Neural cell (in vitro differentiated cells): ENCODE measurements at regions not wholly inside any gene's neighbourhood (a gene's known extent, or its start where the extent isn't known, plus 50 kb on each side); places are given as distances from the start of the nearest gene placed in this dataset.

Source experiments
- H2AFZ ChIP-seq: fragments of 200-600, 300-800 bp; sonication (generic), shearing (Covaris generic); 2 replicates; pipeline ENCODE4 v1.6.0; 2014; ENCODE audit warnings: low read depth, mild to moderate bottlenecking, antibody characterized with exemption, low read length, moderate library complexity
- H3F3A ChIP-seq: fragments of 200-600 bp; shearing (Covaris generic); 2 replicates; pipeline ENCODE4 v1.6.1; 2016; ENCODE audit warnings: mild to moderate bottlenecking, moderate library complexity, mixed read lengths, antibody characterized with exemption, low read length; ENCODE audit not compliant: insufficient read depth, poor library complexity, severe bottlenecking
- H3K27ac ChIP-seq: fragments of 200-600, 300-800 bp; sonication (generic), shearing (Covaris generic); 2 replicates; pipeline ENCODE4 v1.5.1; 2014; ENCODE audit warnings: mild to moderate bottlenecking, low read length, moderate library complexity
- H3K27me3 ChIP-seq: fragments of 300-800, 200-600 bp; sonication (generic), shearing (Covaris generic); 2 replicates; pipeline ENCODE4 v1.6.0; 2014; ENCODE audit warnings: mild to moderate bottlenecking, low read depth, low read length, moderate library complexity; ENCODE audit not compliant: insufficient read depth
- H3K36me3 ChIP-seq: fragments of 300-800, 200-600 bp; sonication (generic), shearing (Covaris generic); 2 replicates; pipeline ENCODE4 v1.5.1; 2014; ENCODE audit warnings: mild to moderate bottlenecking, antibody characterized with exemption, low read length, moderate library complexity; ENCODE audit not compliant: insufficient read depth
- H3K4me2 ChIP-seq: fragments of 300-800, 200-600 bp; sonication (generic), shearing (Covaris generic); 2 replicates; pipeline ENCODE4 v1.6.0; 2014; ENCODE audit warnings: mild to moderate bottlenecking, low read length
- H3K4me3 ChIP-seq: fragments of 300-800, 200-600 bp; sonication (generic), shearing (Covaris generic); 2 replicates; pipeline ENCODE4 v1.5.1; 2014; ENCODE audit warnings: mild to moderate bottlenecking, low read length, moderate library complexity
- H3K79me2 ChIP-seq: fragments of 200-600 bp; shearing (Covaris generic); replicated peaks from 2 replicates; pipeline ENCODE4 v1.6.0; 2014; ENCODE audit warnings: mild to moderate bottlenecking, low read length, moderate library complexity; ENCODE audit not compliant: insufficient read depth
- H3K9ac ChIP-seq: fragments of 300-800, 200-600 bp; sonication (generic), shearing (Covaris generic); 2 replicates; pipeline ENCODE4 v1.6.1; 2016; ENCODE audit warnings: mild to moderate bottlenecking, low read length, mixed read lengths
- H3K9me2 ChIP-seq: fragments of 200-600 bp; shearing (Covaris generic); 2 replicates; pipeline ENCODE4 v1.6.1; 2016; ENCODE audit warnings: mild to moderate bottlenecking, low read length, mixed read lengths; ENCODE audit not compliant: insufficient read depth
- H3K9me3 ChIP-seq: fragments of 200-600, 300-800 bp; sonication (generic), shearing (Covaris generic); 2 replicates; pipeline ENCODE4 v1.6.1; 2016; ENCODE audit warnings: mild to moderate bottlenecking, mixed run types, low read length, moderate library complexity, mixed read lengths
- H4K20me1 ChIP-seq: fragments of 200-600 bp; shearing (Covaris generic); 2 replicates; pipeline ENCODE4 v1.6.1; 2016; ENCODE audit warnings: mild to moderate bottlenecking, mixed run types; ENCODE audit not compliant: insufficient read depth
- EP300 ChIP-seq: fragments of 450-650 bp; conservative IDR thresholded peaks from 2 replicates; pipeline ENCODE4 v1.6.1; 2014; ENCODE audit warnings: antibody characterized with exemption, mild to moderate bottlenecking, moderate library complexity; ENCODE audit not compliant: poor library complexity, severe bottlenecking
- EZH2 ChIP-seq: fragments of 200-600, 300-800 bp; shearing (Covaris generic), sonication (generic); IDR thresholded peaks from 2 replicates; pipeline ENCODE4 v1.6.1; 2014; ENCODE audit warnings: antibody characterized with exemption, low read length, borderline replicate concordance, mild to moderate bottlenecking; ENCODE audit not compliant: insufficient read depth, poor library complexity, severe bottlenecking
- MXI1 ChIP-seq: fragments of 450-650 bp; conservative IDR thresholded peaks from 2 replicates; pipeline ENCODE4 v1.6.1; 2014; ENCODE audit warnings: antibody characterized with exemption, mild to moderate bottlenecking; ENCODE audit not compliant: poor library complexity, severe bottlenecking
- POLR2AphosphoS5 ChIP-seq: IDR thresholded peaks from 2 replicates; pipeline ENCODE4 v1.6.1; 2012
- RAD21 ChIP-seq: fragments of 450-650 bp; conservative IDR thresholded peaks from 2 replicates; pipeline ENCODE4 v1.6.1; 2014; ENCODE audit warnings: antibody characterized with exemption, mild to moderate bottlenecking, moderate library complexity
- SMC3 ChIP-seq: fragments of 450-650 bp; conservative IDR thresholded peaks from 2 replicates; pipeline ENCODE4 v1.6.1; 2014; ENCODE audit warnings: antibody characterized with exemption, mild to moderate bottlenecking, moderate library complexity; ENCODE audit not compliant: poor library complexity
- TAF1 ChIP-seq: IDR thresholded peaks from 2 replicates; pipeline ENCODE4 v1.6.1; 2012; ENCODE audit warnings: low read depth
- TF ChIP-seq, protein P1 (sequence below): fragments of 450-650 bp; IDR thresholded peaks from 2 replicates; pipeline ENCODE4 v1.5.1; 2014; ENCODE audit warnings: antibody characterized with exemption, mild to moderate bottlenecking, moderate library complexity; ENCODE audit not compliant: poor library complexity, severe bottlenecking
- TF ChIP-seq, protein P2 (sequence below): IDR thresholded peaks from 2 replicates; pipeline ENCODE4 v1.6.1; 2012; ENCODE audit warnings: borderline replicate concordance

DNA sequence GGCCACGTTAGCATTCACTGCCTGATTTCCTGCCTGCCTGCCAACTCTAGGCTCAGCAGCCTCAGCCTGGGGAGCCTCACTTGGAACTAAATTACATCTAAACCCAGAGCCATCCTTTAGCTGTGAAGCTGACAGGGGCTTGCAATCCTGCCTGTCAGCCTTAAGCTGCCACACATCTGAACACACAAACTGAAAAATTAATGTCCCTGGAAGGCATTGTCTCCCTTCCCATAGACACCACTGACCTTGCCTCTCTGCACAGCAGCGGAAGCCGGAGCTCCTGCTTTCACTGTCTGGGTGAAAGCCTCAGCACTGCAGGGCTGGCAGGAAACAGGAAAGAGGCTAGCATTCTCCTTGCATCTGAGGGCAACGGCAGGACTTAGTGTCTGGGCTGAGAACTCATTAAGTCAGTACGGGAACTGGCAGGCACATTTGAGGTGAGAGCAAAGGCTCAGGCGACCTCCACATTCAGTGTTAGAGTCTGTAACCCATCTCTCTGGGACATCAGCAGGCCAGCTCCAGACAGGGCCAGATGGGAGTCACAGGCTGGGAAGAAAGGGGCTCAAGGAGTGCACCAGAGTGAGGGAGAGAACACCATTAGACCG is 452.4 kb upstream of the C16orf82 start:
- Histone ChIP-seq H2AFZ (no peak overlapping the region), H4K20me1 (no peaks in the 10 kb centered on the region), H3K9me2 (no peaks in the 10 kb centered on the region)

DNA sequence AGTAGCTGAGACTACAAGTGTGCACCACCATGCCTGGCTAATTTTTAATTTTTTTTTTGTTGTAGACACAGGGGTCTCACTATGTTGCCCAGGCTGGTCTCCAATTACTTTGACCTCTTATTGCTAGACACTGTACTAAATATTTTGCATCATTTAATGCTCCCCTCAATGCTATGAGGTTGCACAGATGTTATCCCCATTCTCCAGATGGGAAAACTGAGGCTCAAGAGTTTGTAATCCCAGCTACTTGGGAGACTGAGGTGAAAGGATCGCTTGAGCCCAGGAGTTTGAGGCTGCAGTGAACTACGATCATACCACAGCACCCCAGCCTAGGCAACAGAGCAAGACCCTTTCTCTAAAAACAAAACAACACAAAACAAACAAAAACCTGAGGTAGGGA is 443.3 kb upstream of the C16orf82 start:
- Histone ChIP-seq H3K9me2 (no peaks in the 10 kb centered on the region), H2AFZ (no peak overlapping the region), H4K20me1 (no peaks in the 10 kb centered on the region), H3K4me2 (no peak overlapping the region), H3K27me3 (no peaks in the 10 kb centered on the region), H3F3A (no peaks in the 10 kb centered on the region), H3K27ac (no peak overlapping the region), H3K4me3 (no peak overlapping the region), H3K9me3 (no peaks in the 10 kb centered on the region), H3K36me3 (no peaks in the 10 kb centered on the region), H3K79me2 (no peaks in the 10 kb centered on the region), H3K9ac (no peak overlapping the region)
- TF ChIP-seq, protein P1, sequence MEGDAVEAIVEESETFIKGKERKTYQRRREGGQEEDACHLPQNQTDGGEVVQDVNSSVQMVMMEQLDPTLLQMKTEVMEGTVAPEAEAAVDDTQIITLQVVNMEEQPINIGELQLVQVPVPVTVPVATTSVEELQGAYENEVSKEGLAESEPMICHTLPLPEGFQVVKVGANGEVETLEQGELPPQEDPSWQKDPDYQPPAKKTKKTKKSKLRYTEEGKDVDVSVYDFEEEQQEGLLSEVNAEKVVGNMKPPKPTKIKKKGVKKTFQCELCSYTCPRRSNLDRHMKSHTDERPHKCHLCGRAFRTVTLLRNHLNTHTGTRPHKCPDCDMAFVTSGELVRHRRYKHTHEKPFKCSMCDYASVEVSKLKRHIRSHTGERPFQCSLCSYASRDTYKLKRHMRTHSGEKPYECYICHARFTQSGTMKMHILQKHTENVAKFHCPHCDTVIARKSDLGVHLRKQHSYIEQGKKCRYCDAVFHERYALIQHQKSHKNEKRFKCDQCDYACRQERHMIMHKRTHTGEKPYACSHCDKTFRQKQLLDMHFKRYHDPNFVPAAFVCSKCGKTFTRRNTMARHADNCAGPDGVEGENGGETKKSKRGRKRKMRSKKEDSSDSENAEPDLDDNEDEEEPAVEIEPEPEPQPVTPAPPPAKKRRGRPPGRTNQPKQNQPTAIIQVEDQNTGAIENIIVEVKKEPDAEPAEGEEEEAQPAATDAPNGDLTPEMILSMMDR, result no peak
- no peak for TF ChIP-seq TAF1
- TF ChIP-seq SMC3, result no peak
- TF ChIP-seq POLR2AphosphoS5, result no peak
- TF ChIP-seq EZH2, result no peak
- TF ChIP-seq, protein P2, sequence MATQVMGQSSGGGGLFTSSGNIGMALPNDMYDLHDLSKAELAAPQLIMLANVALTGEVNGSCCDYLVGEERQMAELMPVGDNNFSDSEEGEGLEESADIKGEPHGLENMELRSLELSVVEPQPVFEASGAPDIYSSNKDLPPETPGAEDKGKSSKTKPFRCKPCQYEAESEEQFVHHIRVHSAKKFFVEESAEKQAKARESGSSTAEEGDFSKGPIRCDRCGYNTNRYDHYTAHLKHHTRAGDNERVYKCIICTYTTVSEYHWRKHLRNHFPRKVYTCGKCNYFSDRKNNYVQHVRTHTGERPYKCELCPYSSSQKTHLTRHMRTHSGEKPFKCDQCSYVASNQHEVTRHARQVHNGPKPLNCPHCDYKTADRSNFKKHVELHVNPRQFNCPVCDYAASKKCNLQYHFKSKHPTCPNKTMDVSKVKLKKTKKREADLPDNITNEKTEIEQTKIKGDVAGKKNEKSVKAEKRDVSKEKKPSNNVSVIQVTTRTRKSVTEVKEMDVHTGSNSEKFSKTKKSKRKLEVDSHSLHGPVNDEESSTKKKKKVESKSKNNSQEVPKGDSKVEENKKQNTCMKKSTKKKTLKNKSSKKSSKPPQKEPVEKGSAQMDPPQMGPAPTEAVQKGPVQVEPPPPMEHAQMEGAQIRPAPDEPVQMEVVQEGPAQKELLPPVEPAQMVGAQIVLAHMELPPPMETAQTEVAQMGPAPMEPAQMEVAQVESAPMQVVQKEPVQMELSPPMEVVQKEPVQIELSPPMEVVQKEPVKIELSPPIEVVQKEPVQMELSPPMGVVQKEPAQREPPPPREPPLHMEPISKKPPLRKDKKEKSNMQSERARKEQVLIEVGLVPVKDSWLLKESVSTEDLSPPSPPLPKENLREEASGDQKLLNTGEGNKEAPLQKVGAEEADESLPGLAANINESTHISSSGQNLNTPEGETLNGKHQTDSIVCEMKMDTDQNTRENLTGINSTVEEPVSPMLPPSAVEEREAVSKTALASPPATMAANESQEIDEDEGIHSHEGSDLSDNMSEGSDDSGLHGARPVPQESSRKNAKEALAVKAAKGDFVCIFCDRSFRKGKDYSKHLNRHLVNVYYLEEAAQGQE, result no peak
- no peak for TF ChIP-seq MXI1

More for the DNA sequence above, 452.4 kb upstream of the C16orf82 start:
- H3K9me3 ChIP-seq, result no peaks in the 10 kb centered on the region
- H3K4me3 ChIP-seq, result peak overlapping the region; percentile 8
- H3K27ac ChIP-seq, result peak overlapping the region; percentile 54
- H3K9ac ChIP-seq, result peak overlapping the region; percentile 38
- H3K27me3 ChIP-seq, result no peaks in the 10 kb centered on the region
- no peaks in the 10 kb centered on the region for H3K79me2 ChIP-seq
- H3K36me3 ChIP-seq, result no peaks in the 10 kb centered on the region
- H3K4me2 ChIP-seq, result no peak overlapping the region
- TF ChIP-seq MXI1 (no peak), POLR2AphosphoS5 (no peak), RAD21 (peak; percentile 37), SMC3 (peak; percentile 27), TAF1 (peak; percentile 35), EP300 (peak; percentile 77), EZH2 (no peak)
- TF ChIP-seq, protein P2, result peak; percentile 34
- TF ChIP-seq, protein P1, result no peak
- peaks cover 7% of the 10 kb centered on the region for H3F3A ChIP-seq
